Left forelimb (tissue), 1 donor: ENCODE measurements at regions not wholly inside any gene's neighbourhood (a gene's known extent, or its start where the extent isn't known, plus 50 kb on each side); places are given as distances from the start of the nearest gene placed in this dataset.

Experiments used
- DNase-seq: peaks from one replicate; pipeline ENCODE4 v3.0.0-alpha.2; 2018; ENCODE audit warnings: low spot score

DNA sequence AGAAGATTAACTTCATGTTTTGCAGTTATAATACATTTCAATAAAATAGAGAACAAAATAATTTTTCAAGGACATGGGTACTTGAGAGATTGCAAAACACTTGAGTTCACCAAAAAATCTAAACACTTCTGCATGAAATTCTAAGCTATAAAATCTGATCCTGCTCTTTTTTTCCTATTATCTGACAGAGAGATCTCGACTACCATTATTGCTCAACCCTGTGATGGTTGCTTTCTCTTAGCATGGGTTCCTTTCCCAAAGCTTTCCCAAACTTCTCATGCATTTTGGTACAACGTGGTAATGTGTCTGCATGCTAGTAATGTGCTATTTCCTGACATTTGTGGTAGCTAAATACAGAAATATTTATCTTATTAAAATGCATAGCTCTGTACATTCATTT, 1243.1 kb upstream of the ADGRB3 start:
- no peak for DNase-seq

- no peak for DNase-seq
These were observed 1265.4 kb upstream of the ADGRB3 start for GRCh38 chr6:67369679-67370078.

- DNase-seq, result no peak
These were observed 1272.1 kb upstream of the ADGRB3 start for GRCh38 chr6:67362976-67363375.

DNA sequence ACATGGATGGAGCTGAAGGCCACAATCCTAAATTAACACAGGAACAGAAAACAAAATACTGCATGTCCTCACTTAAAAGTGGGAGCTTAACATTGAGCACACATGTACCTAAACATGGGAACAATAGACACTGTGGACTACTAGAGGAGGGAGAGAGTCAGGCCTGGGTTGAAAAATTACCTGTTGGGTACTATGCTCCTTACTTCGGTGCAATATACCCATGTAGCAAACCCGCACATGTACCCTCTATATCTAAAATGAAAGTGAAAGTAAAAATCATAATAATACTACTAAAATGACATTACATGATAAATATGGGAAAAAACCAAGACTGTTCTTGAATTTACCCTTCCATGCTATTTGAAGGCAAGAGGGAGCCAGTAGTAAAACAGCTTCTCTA, 1273.8 kb upstream of the ADGRB3 start:
- no peak for DNase-seq

DNA sequence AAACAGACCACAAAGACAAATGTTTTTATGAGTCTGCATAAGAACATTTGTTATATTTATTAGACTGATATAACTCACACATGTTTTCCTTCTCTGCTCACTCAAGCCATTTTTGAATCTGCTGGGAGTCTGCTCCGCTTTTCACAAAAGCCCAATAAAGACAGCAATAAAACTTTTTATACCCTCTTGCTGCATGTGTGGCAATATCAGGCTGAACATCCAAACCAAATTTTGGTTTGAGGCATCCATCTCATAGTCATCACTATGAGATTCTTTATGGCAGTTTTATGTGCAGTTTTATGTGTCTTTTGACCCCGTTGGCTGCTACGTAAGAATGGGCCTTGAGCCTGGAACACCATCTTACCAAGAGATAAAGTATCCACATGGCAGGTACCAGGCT, 1276.8 kb upstream of the ADGRB3 start:
- DNase-seq, result no peak

GRCh38 chr6:67353861-67354260, 1281.2 kb upstream of the ADGRB3 start:
- no peak for DNase-seq

- DNase-seq, result no peak
These were observed 1282.4 kb upstream of the ADGRB3 start for GRCh38 chr6:67352717-67353116.

- no peak for DNase-seq
These were observed 1284.4 kb upstream of the ADGRB3 start for GRCh38 chr6:67350729-67351128.

GRCh38 chr6:67345946-67346345, 1289.1 kb upstream of the ADGRB3 start:
- DNase-seq, result no peak

- DNase-seq, result no peak
These were observed 1299.1 kb upstream of the ADGRB3 start for GRCh38 chr6:67336014-67336413.

- DNase-seq, result no peak
These were observed 1303.8 kb upstream of the ADGRB3 start for GRCh38 chr6:67331304-67331703.

- DNase-seq, result no peak
These were observed 1306.8 kb upstream of the ADGRB3 start for GRCh38 chr6:67328269-67328668.

GRCh38 chr6:67300430-67301040, 1334.5 kb upstream of the ADGRB3 start:
- DNase-seq, result no peak

DNA sequence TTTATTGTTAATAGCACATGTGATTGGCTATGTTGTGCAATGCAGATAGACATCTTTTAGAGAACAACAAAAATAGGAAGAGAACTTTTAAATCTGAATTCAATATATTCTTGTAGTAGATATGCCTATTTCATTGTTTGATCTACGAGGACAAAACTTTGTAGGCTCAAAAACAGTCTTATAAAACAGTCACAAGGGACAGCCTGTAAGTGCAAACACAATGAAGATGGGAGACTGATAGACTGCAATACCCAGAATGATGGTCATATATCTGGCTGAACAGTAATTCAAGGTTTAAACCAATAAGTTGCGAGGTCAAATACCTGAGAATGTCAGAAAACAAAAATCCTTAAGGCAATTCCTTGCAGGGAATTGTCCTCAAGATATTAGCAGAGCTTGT, 1342.9 kb upstream of the ADGRB3 start:
- no peak for DNase-seq

- no peak for DNase-seq
These were observed 1347.5 kb upstream of the ADGRB3 start for GRCh38 chr6:67287566-67287965.

GRCh38 chr6:67285770-67286495, 1349.1 kb upstream of the ADGRB3 start:
- no peak for DNase-seq

DNA sequence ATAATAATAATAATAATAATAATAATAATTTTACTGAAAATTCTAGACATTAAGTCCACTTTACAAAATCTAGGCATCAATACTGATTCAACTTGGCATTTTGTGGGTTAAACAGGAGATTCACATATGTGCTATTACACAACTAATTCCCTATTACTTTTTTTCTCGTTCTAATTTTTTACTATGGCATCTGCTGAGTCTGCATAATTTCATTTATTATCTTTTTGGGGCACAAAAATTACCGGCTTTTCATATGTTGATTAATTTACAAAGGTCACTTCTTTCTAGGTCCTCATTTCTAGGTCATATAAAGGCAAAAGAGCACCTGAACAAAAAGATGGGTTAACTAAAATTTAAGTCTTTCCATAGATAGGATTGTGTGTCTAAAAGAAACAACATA, 1357.8 kb upstream of the ADGRB3 start:
- no peak for DNase-seq

DNA sequence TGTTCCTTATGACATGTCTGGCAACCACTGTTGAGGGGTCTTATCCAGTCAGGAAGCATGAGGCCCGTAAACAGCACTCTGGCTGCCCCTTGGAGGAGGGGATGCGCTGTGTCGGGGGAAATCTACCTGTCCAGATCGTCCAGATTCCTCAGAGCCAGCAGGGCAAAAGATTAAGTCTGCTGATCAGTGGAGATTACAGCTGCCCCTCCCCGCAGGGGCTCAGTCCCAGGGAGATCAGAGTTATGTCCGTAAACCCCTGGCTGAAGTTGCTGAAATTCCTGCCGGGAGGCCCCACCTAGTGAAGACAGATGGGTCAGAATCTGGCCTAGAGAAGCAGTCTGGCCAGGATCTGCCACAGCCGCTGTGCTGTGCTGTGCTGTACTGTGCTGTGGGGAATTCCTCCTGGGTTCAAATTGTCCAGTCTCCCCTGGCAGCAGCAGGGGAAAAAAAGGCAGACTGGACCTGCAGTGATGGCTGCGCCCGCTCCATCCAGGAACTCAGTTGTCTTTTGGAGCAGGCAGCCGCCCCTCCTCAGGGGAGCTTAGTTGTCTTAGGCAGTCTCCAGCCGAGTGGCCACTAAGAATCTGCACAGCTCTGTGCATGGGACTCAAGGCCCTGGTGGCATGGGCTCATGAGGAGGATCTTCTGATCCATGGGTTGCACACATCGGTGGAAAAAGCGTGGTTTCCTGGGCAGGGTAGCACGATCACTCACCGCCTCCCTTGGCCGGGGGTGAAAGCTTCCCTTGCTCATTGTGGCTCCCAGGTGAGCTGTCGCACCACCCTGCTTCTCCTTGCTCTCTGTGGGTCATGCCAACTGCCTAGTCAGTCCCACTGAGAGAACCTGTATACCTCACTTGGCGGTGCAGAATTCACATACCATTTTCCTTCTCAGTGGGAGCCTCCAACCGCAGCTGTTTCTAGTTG, 1368.8 kb upstream of the ADGRB3 start:
- peak; percentile 63 for DNase-seq

DNA sequence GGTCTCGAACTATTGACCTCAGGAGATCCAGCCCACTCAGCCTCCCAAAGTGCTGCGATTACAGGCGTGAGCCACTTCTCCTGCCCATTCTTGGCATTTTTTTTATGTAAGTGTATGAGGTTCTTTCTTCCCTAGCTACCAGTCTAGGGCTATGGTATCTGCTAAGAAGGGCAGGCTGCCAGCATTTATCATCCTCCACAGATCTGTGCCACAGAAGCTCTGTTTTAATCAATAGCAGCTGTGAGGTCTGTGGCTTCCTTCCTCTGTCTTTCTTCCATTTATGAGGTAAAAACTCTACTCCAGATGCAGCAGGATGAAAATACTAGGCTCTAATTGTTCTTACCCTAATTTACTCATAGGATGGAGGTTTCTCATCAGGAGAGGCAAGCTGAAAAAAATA, 1382.4 kb upstream of the ADGRB3 start:
- no peak for DNase-seq

DNA sequence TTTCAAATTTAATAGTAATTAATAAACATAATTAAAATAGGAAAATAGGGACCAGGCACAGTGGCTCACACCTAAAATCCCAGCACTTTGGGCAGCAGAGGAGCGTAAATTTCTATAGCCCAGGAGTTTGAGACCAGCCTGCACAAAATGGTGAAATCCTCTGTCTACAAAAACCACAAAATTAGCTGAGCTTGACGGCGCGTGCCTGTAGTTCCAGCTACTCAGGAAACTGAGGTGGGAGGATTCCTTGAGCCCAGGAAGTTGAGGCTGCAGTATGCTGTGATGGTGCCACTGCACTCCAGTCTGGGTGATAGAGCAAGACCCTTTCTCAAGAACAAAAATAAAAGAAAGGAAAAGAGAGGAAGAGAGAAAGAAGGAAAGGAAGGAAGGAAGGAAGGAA, 1387.0 kb upstream of the ADGRB3 start:
- DNase-seq, result no peak

DNA sequence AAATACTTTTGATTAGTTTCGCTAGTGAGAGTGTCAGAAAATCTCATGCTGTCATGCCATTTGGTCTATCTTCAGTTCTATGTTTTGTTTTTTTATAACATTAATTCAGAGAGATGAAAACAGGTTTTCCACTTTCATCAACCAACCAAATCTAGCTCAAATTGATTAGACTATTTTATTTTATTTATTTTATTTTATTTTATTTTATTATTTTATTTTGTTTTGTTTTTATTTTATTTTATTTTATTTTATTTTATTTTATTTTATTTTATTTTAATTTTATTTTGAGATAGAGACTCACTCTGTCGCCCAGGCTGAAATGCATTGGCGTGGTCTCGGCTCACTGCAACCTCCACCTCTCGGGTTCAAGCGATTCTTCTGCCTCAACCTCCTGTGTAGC, 1391.0 kb upstream of the ADGRB3 start:
- DNase-seq, result no peak

DNA sequence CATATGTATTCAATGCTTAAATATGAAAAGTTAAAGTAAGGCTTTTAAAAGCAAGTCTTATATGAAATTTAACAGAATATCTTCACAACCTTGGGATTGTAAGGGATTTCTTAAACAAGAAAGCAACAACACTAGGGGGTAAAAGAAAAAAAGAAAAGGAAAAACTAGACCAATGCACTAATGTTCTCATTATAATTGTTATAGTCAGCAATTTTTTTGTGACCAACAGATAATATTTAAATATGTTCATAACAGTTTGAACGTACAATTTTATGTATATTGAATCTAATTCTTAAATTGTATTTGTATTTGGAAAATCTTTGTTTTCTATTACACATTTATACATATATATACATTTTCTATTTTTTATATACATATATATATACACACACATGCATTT, 1397.8 kb upstream of the ADGRB3 start:
- DNase-seq, result no peak

GRCh38 chr6:67231092-67231491, 1404.0 kb upstream of the ADGRB3 start:
- no peak for DNase-seq
